ENCODE measurements at regions not wholly inside any gene's neighbourhood (a gene's known extent, or its start where the extent isn't known, plus 50 kb on each side); places are given as distances from the start of the nearest gene placed in this dataset.

DNA sequence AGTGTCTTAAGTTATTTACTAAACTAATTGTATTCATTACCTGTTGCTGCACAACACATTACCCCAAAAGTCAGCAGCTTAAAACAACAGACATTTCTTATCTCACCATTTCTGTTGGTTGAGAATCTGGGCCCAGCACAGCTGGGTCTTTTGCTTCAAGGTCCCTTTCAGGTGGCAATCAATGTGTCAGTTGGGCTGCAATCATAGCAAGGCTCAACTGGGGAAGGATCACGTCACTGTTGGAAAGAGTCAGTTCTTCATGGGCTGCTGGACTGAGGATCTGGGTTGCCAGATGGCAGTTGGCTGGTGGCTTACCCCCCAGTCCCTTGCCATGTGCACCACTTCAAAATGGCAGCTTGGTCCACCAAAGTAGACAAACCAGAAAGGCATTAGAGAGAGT, 261.2 kb downstream of the SUCLG1 start:
- no peak overlapping the region for H3K4me2 ChIP-seq (ENCODE audit: low read depth, low read length, poor library complexity, severe bottlenecking)
- H3K27me3 ChIP-seq (ENCODE audit: low read length), result no peaks in the 10 kb centered on the region
- no peak overlapping the region for H3K4me3 ChIP-seq (ENCODE audit: insufficient read depth, low read length, poor library complexity, severe bottlenecking)
- no peaks in the 10 kb centered on the region for H3F3A ChIP-seq (ENCODE audit: insufficient read depth)
- no peaks in the 10 kb centered on the region for H3K9me3 ChIP-seq (ENCODE audit: insufficient read depth, low read length)
- no peaks in the 10 kb centered on the region for H3K79me2 ChIP-seq (ENCODE audit: insufficient read depth, low read length)
- no peaks in the 10 kb centered on the region for H4K20me1 ChIP-seq (ENCODE audit: low read depth, low read length)
- no peak overlapping the region for H3K9ac ChIP-seq (ENCODE audit: low read length)
- H3K27ac ChIP-seq (ENCODE audit: low read depth, low read length), result no peak overlapping the region
- H2AFZ ChIP-seq (ENCODE audit: low read depth, low read length, severe bottlenecking), result no peak overlapping the region
- TF ChIP-seq, protein P1, sequence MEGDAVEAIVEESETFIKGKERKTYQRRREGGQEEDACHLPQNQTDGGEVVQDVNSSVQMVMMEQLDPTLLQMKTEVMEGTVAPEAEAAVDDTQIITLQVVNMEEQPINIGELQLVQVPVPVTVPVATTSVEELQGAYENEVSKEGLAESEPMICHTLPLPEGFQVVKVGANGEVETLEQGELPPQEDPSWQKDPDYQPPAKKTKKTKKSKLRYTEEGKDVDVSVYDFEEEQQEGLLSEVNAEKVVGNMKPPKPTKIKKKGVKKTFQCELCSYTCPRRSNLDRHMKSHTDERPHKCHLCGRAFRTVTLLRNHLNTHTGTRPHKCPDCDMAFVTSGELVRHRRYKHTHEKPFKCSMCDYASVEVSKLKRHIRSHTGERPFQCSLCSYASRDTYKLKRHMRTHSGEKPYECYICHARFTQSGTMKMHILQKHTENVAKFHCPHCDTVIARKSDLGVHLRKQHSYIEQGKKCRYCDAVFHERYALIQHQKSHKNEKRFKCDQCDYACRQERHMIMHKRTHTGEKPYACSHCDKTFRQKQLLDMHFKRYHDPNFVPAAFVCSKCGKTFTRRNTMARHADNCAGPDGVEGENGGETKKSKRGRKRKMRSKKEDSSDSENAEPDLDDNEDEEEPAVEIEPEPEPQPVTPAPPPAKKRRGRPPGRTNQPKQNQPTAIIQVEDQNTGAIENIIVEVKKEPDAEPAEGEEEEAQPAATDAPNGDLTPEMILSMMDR (IDR thresholded peaks at IDR 0.05; ENCODE audit: insufficient read depth, low read length, poor library complexity, severe bottlenecking), result no peak
- no peak for TF ChIP-seq EZH2phosphoT487 (conservative IDR thresholded peaks at IDR 0.05; ENCODE audit: low read length)
- no peaks in the 10 kb centered on the region for H3K9me2 ChIP-seq (replicated peaks; ENCODE audit: insufficient read depth, low read length)
- H3K36me3 ChIP-seq (ENCODE audit: low read length), result no peaks in the 10 kb centered on the region

DNA sequence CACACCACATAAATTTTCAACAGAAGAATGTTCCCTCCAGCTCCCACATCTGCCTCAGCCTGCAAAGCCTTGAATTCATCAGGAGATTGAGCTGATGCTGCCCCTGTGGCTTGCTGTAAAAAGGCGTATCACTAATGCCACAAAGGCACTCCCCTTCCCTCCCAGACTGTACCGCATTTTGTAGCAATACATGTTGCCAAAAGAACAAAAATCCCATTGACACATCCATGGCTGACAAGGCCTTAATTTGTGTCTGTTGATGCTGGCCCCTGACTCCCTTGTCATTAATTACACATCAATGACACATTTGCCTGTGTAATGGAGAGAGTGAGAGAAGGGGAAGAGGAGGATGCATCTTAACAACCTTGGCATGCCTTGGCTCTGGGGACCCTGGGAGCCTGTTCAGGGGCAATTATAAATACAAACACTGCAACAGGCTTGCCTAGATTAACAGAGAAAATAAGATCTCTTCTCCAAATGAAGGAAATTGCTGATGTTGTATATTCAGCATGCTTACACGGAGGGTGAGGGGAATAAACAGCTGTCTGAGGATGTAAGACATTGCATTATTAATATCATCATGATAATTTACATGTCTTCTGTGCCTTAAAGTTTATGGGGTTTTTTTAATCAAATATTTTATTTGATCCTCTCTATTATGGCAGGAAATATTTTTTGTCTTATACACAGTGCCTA, 264.0 kb downstream of the SUCLG1 start:
- Histone ChIP-seq H3K9ac (ENCODE audit: low read length) (no peak overlapping the region), H2AFZ (ENCODE audit: low read depth, low read length, severe bottlenecking) (no peak overlapping the region), H4K20me1 (ENCODE audit: low read depth, low read length) (no peaks in the 10 kb centered on the region), H3K36me3 (ENCODE audit: low read length) (no peaks in the 10 kb centered on the region), H3K4me2 (ENCODE audit: low read depth, low read length, poor library complexity, severe bottlenecking) (no peak overlapping the region), H3K9me3 (ENCODE audit: insufficient read depth, low read length) (no peaks in the 10 kb centered on the region), H3K9me2 (replicated peaks; ENCODE audit: insufficient read depth, low read length) (no peaks in the 10 kb centered on the region), H3K27me3 (ENCODE audit: low read length) (no peaks in the 10 kb centered on the region), H3F3A (ENCODE audit: insufficient read depth) (no peaks in the 10 kb centered on the region), H3K4me3 (ENCODE audit: insufficient read depth, low read length, poor library complexity, severe bottlenecking) (no peak overlapping the region), H3K27ac (ENCODE audit: low read depth, low read length) (no peak overlapping the region), H3K79me2 (ENCODE audit: insufficient read depth, low read length) (no peaks in the 10 kb centered on the region)
- TF ChIP-seq, protein P1 (IDR thresholded peaks at IDR 0.05; ENCODE audit: insufficient read depth, low read length, poor library complexity, severe bottlenecking), result no peak
- TF ChIP-seq EZH2phosphoT487 (conservative IDR thresholded peaks at IDR 0.05; ENCODE audit: low read length), result no peak

DNA sequence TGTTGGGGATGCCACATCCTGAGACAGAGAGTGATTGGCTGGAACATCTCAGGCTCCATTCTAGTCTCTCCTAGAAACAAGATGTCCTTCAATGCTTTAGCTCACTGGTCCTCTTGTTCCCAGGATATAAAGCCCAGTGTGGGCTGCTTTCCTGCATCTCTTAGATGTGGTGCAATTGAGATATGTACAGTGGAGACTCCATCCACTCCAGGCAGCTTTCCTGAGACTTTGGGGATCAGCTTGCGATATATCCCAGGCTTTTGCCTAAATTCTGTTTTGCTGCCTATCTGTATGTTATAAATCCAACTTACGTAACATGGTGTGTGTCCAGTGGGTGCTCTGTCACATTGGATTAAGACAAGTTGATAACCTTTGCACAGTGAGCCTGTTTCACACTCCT, 264.9 kb downstream of the SUCLG1 start:
- no peak overlapping the region for H3K4me3 ChIP-seq (ENCODE audit: insufficient read depth, low read length, poor library complexity, severe bottlenecking)
- no peaks in the 10 kb centered on the region for H3F3A ChIP-seq (ENCODE audit: insufficient read depth)
- no peak overlapping the region for H3K27ac ChIP-seq (ENCODE audit: low read depth, low read length)
- H3K27me3 ChIP-seq (ENCODE audit: low read length), result no peaks in the 10 kb centered on the region
- no peaks in the 10 kb centered on the region for H3K79me2 ChIP-seq (ENCODE audit: insufficient read depth, low read length)
- H3K4me2 ChIP-seq (ENCODE audit: low read depth, low read length, poor library complexity, severe bottlenecking), result no peak overlapping the region
- H3K9me2 ChIP-seq (replicated peaks; ENCODE audit: insufficient read depth, low read length), result no peaks in the 10 kb centered on the region
- no peak overlapping the region for H2AFZ ChIP-seq (ENCODE audit: low read depth, low read length, severe bottlenecking)
- no peak overlapping the region for H3K9ac ChIP-seq (ENCODE audit: low read length)
- no peaks in the 10 kb centered on the region for H3K36me3 ChIP-seq (ENCODE audit: low read length)
- TF ChIP-seq EZH2phosphoT487 (conservative IDR thresholded peaks at IDR 0.05; ENCODE audit: low read length), result no peak
- TF ChIP-seq, protein P1 (IDR thresholded peaks at IDR 0.05; ENCODE audit: insufficient read depth, low read length, poor library complexity, severe bottlenecking), result no peak
- H3K9me3 ChIP-seq (ENCODE audit: insufficient read depth, low read length), result no peaks in the 10 kb centered on the region
- H4K20me1 ChIP-seq (ENCODE audit: low read depth, low read length), result no peaks in the 10 kb centered on the region

All from SU-DHL-6 (cell line).